ENCODE measurements at regions not wholly inside any gene's neighbourhood (a gene's known extent, or its start where the extent isn't known, plus 50 kb on each side); places are given as distances from the start of the nearest gene placed in this dataset.

- no peaks in the 10 kb centered on the region for H3K9me2 ChIP-seq (ENCODE audit: insufficient read depth)
- no peaks in the 10 kb centered on the region for H3K9me3 ChIP-seq (ENCODE audit: control insufficient read depth in 1 of 2, insufficient read depth in 1 of 2, low read depth in 1 of 2, low read length in 2 of 2)
- no TSS peak for BruUV-seq (replicated peaks)
- H3K27me3 ChIP-seq (ENCODE audit: insufficient read depth, low read length), result no peaks in the 10 kb centered on the region
- RAD21 ChIA-PET (ENCODE audit: low non-redundant PET in 1 of 2, low total read pairs in 2 of 2, uncharacterized antibody in 2 of 2, unreplicated experiment in 2 of 2), result no interaction called here
- POLR2A ChIA-PET, result no interaction called here
- no peak overlapping the region for H3K9ac ChIP-seq (ENCODE audit: low read length)
- H3K79me2 ChIP-seq (ENCODE audit: insufficient read depth, low read length), result no peaks in the 10 kb centered on the region
- intact Hi-C loops (cut with micrococcal nuclease), result no loop called here
- DNase-seq (ENCODE audit: low read depth, low spot score) (no peak), ATAC-seq (no peak)
- H2AFZ ChIP-seq (ENCODE audit: low read depth, low read length, poor library complexity, severe bottlenecking), result no peak overlapping the region
- H4K20me1 ChIP-seq (ENCODE audit: insufficient read depth), result no peaks in the 10 kb centered on the region
- TF ChIP-seq ZFX (IDR thresholded peaks at IDR 0.05) (no peak), SIN3A (IDR thresholded peaks at IDR 0.05; ENCODE audit: low read depth) (no peak), FOSL1 (IDR thresholded peaks at IDR 0.05; ENCODE audit: low read depth) (no peak), EZH2phosphoT487 (IDR thresholded peaks at IDR 0.05; ENCODE audit: borderline replicate concordance) (no peak), MAX (IDR thresholded peaks at IDR 0.05) (no peak), CBX3 (IDR thresholded peaks at IDR 0.05; ENCODE audit: low read depth) (no peak), TCF7L2 (IDR thresholded peaks at IDR 0.05; ENCODE audit: borderline replicate concordance, extremely low read depth, insufficient read depth, insufficient read length) (no peak), EGR1 (IDR thresholded peaks at IDR 0.05; ENCODE audit: low read depth) (no peak), EZH2 (IDR thresholded peaks at IDR 0.05) (no peak), POLR2AphosphoS5 (IDR thresholded peaks at IDR 0.05; ENCODE audit: low read depth, low read length) (no peak), ZBTB33 (IDR thresholded peaks at IDR 0.05; ENCODE audit: extremely low read depth, insufficient replicate concordance, low read length) (no peak), YY1 (IDR thresholded peaks at IDR 0.05; ENCODE audit: extremely low read depth, insufficient replicate concordance, low read depth, low read length) (no peak), SP1 (IDR thresholded peaks at IDR 0.05; ENCODE audit: low read depth) (no peak)
- TF ChIP-seq, protein P1, sequence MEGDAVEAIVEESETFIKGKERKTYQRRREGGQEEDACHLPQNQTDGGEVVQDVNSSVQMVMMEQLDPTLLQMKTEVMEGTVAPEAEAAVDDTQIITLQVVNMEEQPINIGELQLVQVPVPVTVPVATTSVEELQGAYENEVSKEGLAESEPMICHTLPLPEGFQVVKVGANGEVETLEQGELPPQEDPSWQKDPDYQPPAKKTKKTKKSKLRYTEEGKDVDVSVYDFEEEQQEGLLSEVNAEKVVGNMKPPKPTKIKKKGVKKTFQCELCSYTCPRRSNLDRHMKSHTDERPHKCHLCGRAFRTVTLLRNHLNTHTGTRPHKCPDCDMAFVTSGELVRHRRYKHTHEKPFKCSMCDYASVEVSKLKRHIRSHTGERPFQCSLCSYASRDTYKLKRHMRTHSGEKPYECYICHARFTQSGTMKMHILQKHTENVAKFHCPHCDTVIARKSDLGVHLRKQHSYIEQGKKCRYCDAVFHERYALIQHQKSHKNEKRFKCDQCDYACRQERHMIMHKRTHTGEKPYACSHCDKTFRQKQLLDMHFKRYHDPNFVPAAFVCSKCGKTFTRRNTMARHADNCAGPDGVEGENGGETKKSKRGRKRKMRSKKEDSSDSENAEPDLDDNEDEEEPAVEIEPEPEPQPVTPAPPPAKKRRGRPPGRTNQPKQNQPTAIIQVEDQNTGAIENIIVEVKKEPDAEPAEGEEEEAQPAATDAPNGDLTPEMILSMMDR (IDR thresholded peaks at IDR 0.05 in 2 of 3, conservative IDR thresholded peaks at IDR 0.05 in 1 of 3; ENCODE audit: borderline replicate concordance in 1 of 3, insufficient read depth in 1 of 3, low read depth in 2 of 3, low read length in 2 of 3), result no peak
- TF ChIP-seq, protein P2, sequence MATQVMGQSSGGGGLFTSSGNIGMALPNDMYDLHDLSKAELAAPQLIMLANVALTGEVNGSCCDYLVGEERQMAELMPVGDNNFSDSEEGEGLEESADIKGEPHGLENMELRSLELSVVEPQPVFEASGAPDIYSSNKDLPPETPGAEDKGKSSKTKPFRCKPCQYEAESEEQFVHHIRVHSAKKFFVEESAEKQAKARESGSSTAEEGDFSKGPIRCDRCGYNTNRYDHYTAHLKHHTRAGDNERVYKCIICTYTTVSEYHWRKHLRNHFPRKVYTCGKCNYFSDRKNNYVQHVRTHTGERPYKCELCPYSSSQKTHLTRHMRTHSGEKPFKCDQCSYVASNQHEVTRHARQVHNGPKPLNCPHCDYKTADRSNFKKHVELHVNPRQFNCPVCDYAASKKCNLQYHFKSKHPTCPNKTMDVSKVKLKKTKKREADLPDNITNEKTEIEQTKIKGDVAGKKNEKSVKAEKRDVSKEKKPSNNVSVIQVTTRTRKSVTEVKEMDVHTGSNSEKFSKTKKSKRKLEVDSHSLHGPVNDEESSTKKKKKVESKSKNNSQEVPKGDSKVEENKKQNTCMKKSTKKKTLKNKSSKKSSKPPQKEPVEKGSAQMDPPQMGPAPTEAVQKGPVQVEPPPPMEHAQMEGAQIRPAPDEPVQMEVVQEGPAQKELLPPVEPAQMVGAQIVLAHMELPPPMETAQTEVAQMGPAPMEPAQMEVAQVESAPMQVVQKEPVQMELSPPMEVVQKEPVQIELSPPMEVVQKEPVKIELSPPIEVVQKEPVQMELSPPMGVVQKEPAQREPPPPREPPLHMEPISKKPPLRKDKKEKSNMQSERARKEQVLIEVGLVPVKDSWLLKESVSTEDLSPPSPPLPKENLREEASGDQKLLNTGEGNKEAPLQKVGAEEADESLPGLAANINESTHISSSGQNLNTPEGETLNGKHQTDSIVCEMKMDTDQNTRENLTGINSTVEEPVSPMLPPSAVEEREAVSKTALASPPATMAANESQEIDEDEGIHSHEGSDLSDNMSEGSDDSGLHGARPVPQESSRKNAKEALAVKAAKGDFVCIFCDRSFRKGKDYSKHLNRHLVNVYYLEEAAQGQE (IDR thresholded peaks at IDR 0.05; ENCODE audit: low read depth), result no peak
- H3K4me2 ChIP-seq (ENCODE audit: low read length), result no peak overlapping the region
- H3K4me3 ChIP-seq (replicated peaks in 1 of 2; ENCODE audit: low read depth in 1 of 2, low read length in 2 of 2), result no peak overlapping the region
- no peaks in the 10 kb centered on the region for H3K36me3 ChIP-seq (ENCODE audit: control insufficient read depth in 1 of 2, insufficient read depth in 2 of 2, low read length in 2 of 2)
- no peak overlapping the region for H3K27ac ChIP-seq (ENCODE audit: low read depth, low read length)
- H3K4me1 ChIP-seq (ENCODE audit: control insufficient read depth in 1 of 2, insufficient read depth in 2 of 2, low read length in 2 of 2), result no peaks in the 10 kb centered on the region
- CTCF ChIA-PET, result no interaction called here
These were observed 174.7 kb downstream of the SHOX2 start for GRCh38 chr3:157931517-157931916.
